Stomach (tissue), 4 donors: ENCODE measurements at regions not wholly inside any gene's neighbourhood (a gene's known extent, or its start where the extent isn't known, plus 50 kb on each side); places are given as distances from the start of the nearest gene placed in this dataset.

ENCODE experiments used
- CTCF ChIP-seq, 7 experiments: fragments of 450-650 bp in 4 of 7; fragments of 200-600 bp in 3 of 7; sonication (generic) in 3 of 7; IDR thresholded peaks; one replicate each; pipeline ENCODE4 v1.5.1; 2016 to 2019; ENCODE audit warnings: antibody characterized with exemption in 7 of 7, control low read depth in 2 of 7, mild to moderate bottlenecking in 1 of 7
- POLR2A ChIP-seq, 4 donors: fragments of 450-650 bp; IDR thresholded peaks; one replicate each; pipeline ENCODE4 v1.6.1; 2016; ENCODE audit warnings: antibody characterized with exemption in 4 of 4, control low read depth in 2 of 4, mild to moderate bottlenecking in 1 of 4, moderate library complexity in 1 of 4

DNA sequence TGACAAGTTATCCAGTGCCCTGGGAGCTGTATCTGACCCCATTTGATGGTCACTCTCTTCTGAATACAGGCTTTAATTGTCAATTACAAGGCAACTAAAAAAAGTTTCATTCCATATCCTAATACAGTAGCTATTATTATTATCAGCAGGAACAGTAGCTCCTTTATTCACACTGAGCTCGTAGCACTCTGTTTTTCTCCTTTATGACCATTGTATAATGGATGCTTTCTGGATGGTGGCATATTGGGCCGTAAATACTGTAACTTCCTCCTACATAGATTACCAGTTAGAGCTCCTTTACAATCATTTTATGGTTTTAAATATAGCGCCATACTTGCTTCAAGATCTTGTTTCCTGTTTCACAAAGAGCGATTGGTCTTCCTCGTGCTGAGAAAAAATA is 1040.3 kb downstream of the TSN start:
- no peak for TF ChIP-seq CTCF (IDR thresholded peaks at IDR 0.05)
- TF ChIP-seq POLR2A (IDR thresholded peaks at IDR 0.05) = no peak
